OCI-LY7 (cell line): ENCODE measurements at regions not wholly inside any gene's neighbourhood (a gene's known extent, or its start where the extent isn't known, plus 50 kb on each side); places are given as distances from the start of the nearest gene placed in this dataset.

Experiments
- BruUV-seq: library from RNA; stranded (reverse); fragments of 400-500 nt; replicated peaks from 2 replicates; lab custom pipeline; 2021; lab: Mats Ljungman, UMichigan
- CTCF ChIA-PET: fragments of 300-600 bp; sonication (Branson Sonifier 250); formaldehyde crosslinking; loops from one replicate; lab custom pipeline; 2022; ENCODE audit warnings: antibody characterized with exemption; ENCODE audit not compliant: unreplicated experiment; lab: Charles Lee
- POLR2A ChIA-PET: fragments of 300-600 bp; sonication (Branson Sonifier 250); formaldehyde crosslinking; loops from one replicate; lab custom pipeline; 2022; ENCODE audit warnings: antibody characterized with exemption; lab: Charles Lee
- DNase-seq: peaks from one replicate; pipeline ENCODE4 v3.0.0-alpha.2; 2015; ENCODE audit warnings: low spot score
- H2AFZ ChIP-seq: fragments of 200-600 bp; sonication (generic), shearing (Covaris generic); 2 replicates; pipeline ENCODE4 v1.6.1; 2014; ENCODE audit warnings: mild to moderate bottlenecking, antibody characterized with exemption, low read length, moderate library complexity
- H3K27ac ChIP-seq: fragments of 200-600 bp; sonication (generic); 2 replicates; pipeline ENCODE4 v1.5.1; 2014; ENCODE audit warnings: mixed run types, low read depth, mild to moderate bottlenecking, moderate library complexity, low read length, inconsistent platforms; ENCODE audit not compliant: poor library complexity, severe bottlenecking
- H3K36me3 ChIP-seq: fragments of 200-600 bp; sonication (generic); 2 replicates; pipeline ENCODE4 v1.6.1; 2014; ENCODE audit warnings: mild to moderate bottlenecking, antibody characterized with exemption, low read length, moderate library complexity, mixed read lengths; ENCODE audit not compliant: insufficient read depth
- H3K4me1 ChIP-seq: fragments of 200-600 bp; sonication (generic); 2 replicates; pipeline ENCODE4 v1.5.1; 2014; ENCODE audit warnings: mild to moderate bottlenecking, low read length; ENCODE audit not compliant: insufficient read depth, poor library complexity, severe bottlenecking
- H3K4me2 ChIP-seq: fragments of 200-600 bp; sonication (generic); 2 replicates; pipeline ENCODE4 v1.6.1; 2014; ENCODE audit warnings: mild to moderate bottlenecking, low read length
- H3K4me3 ChIP-seq: fragments of 200-600 bp; sonication (generic); 2 replicates; pipeline ENCODE4 v1.5.1; 2014; ENCODE audit warnings: mild to moderate bottlenecking, low read depth, low read length; ENCODE audit not compliant: poor library complexity, severe bottlenecking
- H3K79me2 ChIP-seq: fragments of 200-600 bp; sonication (generic); 2 replicates; pipeline ENCODE4 v1.6.1; 2016; ENCODE audit warnings: low read depth, mild to moderate bottlenecking, low read length, moderate library complexity, mixed read lengths; ENCODE audit not compliant: insufficient read depth
- H3K9me2 ChIP-seq: fragments of 200-600 bp; sonication (generic); 2 replicates; pipeline ENCODE4 v1.6.1; 2016; ENCODE audit warnings: mild to moderate bottlenecking, low read length, mixed read lengths; ENCODE audit not compliant: insufficient read depth
- H3K9me3 ChIP-seq: fragments of 200-600 bp; sonication (generic); 2 replicates; pipeline ENCODE4 v1.6.1; 2014; ENCODE audit warnings: mild to moderate bottlenecking, mixed run types, low read length, mixed read lengths
- H4K20me1 ChIP-seq: fragments of 200-600 bp; sonication (generic); 2 replicates; pipeline ENCODE4 v1.6.1; 2014; ENCODE audit warnings: mild to moderate bottlenecking, antibody characterized with exemption, low read length, moderate library complexity, mixed read lengths; ENCODE audit not compliant: insufficient read depth
- CTCF ChIP-seq: fragments of 200-600 bp; sonication (generic); conservative IDR thresholded peaks from 2 replicates; pipeline ENCODE4 v1.5.1; 2014; ENCODE audit warnings: mild to moderate bottlenecking, antibody characterized with exemption, low read length, moderate library complexity, mixed read lengths
- EZH2phosphoT487 ChIP-seq: fragments of 200-600 bp; sonication (generic); IDR thresholded peaks from 2 replicates; pipeline ENCODE4 v1.6.1; 2018; ENCODE audit warnings: low read depth, borderline replicate concordance, mild to moderate bottlenecking, mixed run types, antibody characterized with exemption, low read length, moderate library complexity, mixed read lengths
- intact Hi-C: fragments of 100-400 bp; cut with micrococcal nuclease; formaldehyde crosslinking; loops from one replicate; pipeline ENCODE4 v1.10.0; 2022; ENCODE audit not compliant: unreplicated experiment

DNA sequence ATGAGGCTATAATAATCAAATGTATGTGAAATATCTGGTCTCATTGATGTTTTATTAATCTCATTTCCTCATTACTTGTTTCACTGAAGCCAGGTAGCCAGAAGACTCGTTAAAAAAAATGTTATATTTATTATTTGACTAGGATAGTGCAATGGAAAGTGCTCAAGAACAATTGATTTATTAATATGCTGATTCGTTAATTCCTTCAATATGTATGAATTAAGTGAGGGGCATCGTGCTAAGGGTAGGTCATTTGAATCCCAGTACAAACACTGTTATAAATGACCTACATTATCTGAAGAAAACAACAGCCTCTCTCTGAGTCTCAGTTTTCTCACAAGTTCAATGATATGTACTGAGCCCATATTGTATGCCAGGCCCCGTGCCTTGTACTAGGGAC is 214.2 kb upstream of the GPRIN3 start:
- TF ChIP-seq EZH2phosphoT487 (no peak), CTCF (no peak)
- H3K4me2 ChIP-seq: no peak overlapping the region
- H3K9me2 ChIP-seq: no peaks in the 10 kb centered on the region
- DNase-seq: no peak
- H3K4me1 ChIP-seq: no peaks in the 10 kb centered on the region
- no peaks in the 10 kb centered on the region for H3K79me2 ChIP-seq
- no peaks in the 10 kb centered on the region for H3K36me3 ChIP-seq
- intact Hi-C loops: no loop called here
- H3K9me3 ChIP-seq: no peaks in the 10 kb centered on the region
- H4K20me1 ChIP-seq: no peaks in the 10 kb centered on the region
- ChIA-PET POLR2A (interaction anchor here (0.6 kb wide), 1 partner anchor 196 kb away, joined by 3 read pairs; no protein-coding TSS in a partner anchor), CTCF (no interaction called here)
- H3K27ac ChIP-seq: no peak overlapping the region
- BruUV-seq: no TSS peak
- H3K4me3 ChIP-seq: no peak overlapping the region
- no peak overlapping the region for H2AFZ ChIP-seq

- TF ChIP-seq CTCF (no peak), EZH2phosphoT487 (no peak)
- DNase-seq: no peak
- Histone ChIP-seq H3K4me2 (no peak overlapping the region), H4K20me1 (no peaks in the 10 kb centered on the region), H3K27ac (no peak overlapping the region), H3K79me2 (no peaks in the 10 kb centered on the region), H3K4me3 (no peak overlapping the region), H3K9me3 (no peaks in the 10 kb centered on the region), H3K4me1 (no peaks in the 10 kb centered on the region), H3K36me3 (no peaks in the 10 kb centered on the region), H3K9me2 (no peaks in the 10 kb centered on the region), H2AFZ (no peak overlapping the region)
- POLR2A ChIA-PET: interaction anchor here (0.6 to 0.8 kb wide), 2 partner anchors 17 to 1376 kb away, joined by 3 read pairs; no protein-coding TSS in a partner anchor
- no TSS peak for BruUV-seq
- CTCF ChIA-PET: no interaction called here
- intact Hi-C loops: no loop called here
These were observed 212.2 kb upstream of the GPRIN3 start for GRCh38 chr4:89519771-89520320.

- H3K4me3 ChIP-seq: no peak overlapping the region
- ChIA-PET POLR2A (no interaction called here), CTCF (no interaction called here)
- no peaks in the 10 kb centered on the region for H4K20me1 ChIP-seq
- H3K4me1 ChIP-seq: no peaks in the 10 kb centered on the region
- H3K9me3 ChIP-seq: no peaks in the 10 kb centered on the region
- no peak overlapping the region for H3K27ac ChIP-seq
- H3K36me3 ChIP-seq: no peaks in the 10 kb centered on the region
- no peaks in the 10 kb centered on the region for H3K9me2 ChIP-seq
- intact Hi-C loops: no loop called here
- no TSS peak for BruUV-seq
- TF ChIP-seq EZH2phosphoT487: no peak
- TF ChIP-seq CTCF: no peak
- no peak overlapping the region for H3K4me2 ChIP-seq
- H3K79me2 ChIP-seq: no peaks in the 10 kb centered on the region
- no peak overlapping the region for H2AFZ ChIP-seq
- no peak for DNase-seq
These were observed 210.7 kb upstream of the GPRIN3 start for GRCh38 chr4:89518259-89518658.
